22Rv1 (cell line): ENCODE measurements at regions not wholly inside any gene's neighbourhood (a gene's known extent, or its start where the extent isn't known, plus 50 kb on each side); places are given as distances from the start of the nearest gene placed in this dataset.

ENCODE experiments used
- ZFX ChIP-seq: fragments of 450-650 bp; IDR thresholded peaks from 2 replicates; pipeline ENCODE4 v1.6.1; 2017; ENCODE audit warnings: antibody characterized with exemption, borderline replicate concordance
- TF ChIP-seq, protein P1 (sequence below): fragments of 450-650 bp; IDR thresholded peaks from 2 replicates; pipeline ENCODE4 v1.5.1; 2017; ENCODE audit warnings: mild to moderate bottlenecking

- TF ChIP-seq, protein P1, sequence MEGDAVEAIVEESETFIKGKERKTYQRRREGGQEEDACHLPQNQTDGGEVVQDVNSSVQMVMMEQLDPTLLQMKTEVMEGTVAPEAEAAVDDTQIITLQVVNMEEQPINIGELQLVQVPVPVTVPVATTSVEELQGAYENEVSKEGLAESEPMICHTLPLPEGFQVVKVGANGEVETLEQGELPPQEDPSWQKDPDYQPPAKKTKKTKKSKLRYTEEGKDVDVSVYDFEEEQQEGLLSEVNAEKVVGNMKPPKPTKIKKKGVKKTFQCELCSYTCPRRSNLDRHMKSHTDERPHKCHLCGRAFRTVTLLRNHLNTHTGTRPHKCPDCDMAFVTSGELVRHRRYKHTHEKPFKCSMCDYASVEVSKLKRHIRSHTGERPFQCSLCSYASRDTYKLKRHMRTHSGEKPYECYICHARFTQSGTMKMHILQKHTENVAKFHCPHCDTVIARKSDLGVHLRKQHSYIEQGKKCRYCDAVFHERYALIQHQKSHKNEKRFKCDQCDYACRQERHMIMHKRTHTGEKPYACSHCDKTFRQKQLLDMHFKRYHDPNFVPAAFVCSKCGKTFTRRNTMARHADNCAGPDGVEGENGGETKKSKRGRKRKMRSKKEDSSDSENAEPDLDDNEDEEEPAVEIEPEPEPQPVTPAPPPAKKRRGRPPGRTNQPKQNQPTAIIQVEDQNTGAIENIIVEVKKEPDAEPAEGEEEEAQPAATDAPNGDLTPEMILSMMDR: no peak
- TF ChIP-seq ZFX: no peak
These were observed 376.9 kb upstream of the NRG3 start for GRCh38 chr10:81498011-81498551.
